ENCODE measurements at regions not wholly inside any gene's neighbourhood (a gene's known extent, or its start where the extent isn't known, plus 50 kb on each side); places are given as distances from the start of the nearest gene placed in this dataset.

GRCh38 chr20:19964289-19965265, 52.6 kb upstream of the NAA20 start (continued):
- no peak for TF ChIP-seq RAD51 (IDR thresholded peaks at IDR 0.05; ENCODE audit: borderline replicate concordance)
- peak; percentile 100 for TF ChIP-seq ZNF512B (CRISPR knock-in tag; IDR thresholded peaks at IDR 0.05; ENCODE audit: borderline replicate concordance)
- peak; percentile 97 for TF ChIP-seq ARID4A (CRISPR knock-in tag; IDR thresholded peaks at IDR 0.05; ENCODE audit: borderline replicate concordance)
- TF ChIP-seq ZNF501 (CRISPR knock-in tag; IDR thresholded peaks at IDR 0.05) = peak; percentile 100
- peak; percentile 93 for TF ChIP-seq PATZ1 (CRISPR knock-in tag; IDR thresholded peaks at IDR 0.05)
- peak; percentile 67 for TF ChIP-seq YY1 (IDR thresholded peaks at IDR 0.05; ENCODE audit: insufficient read depth, insufficient replicate concordance, low read depth, low read length)
- TF ChIP-seq, protein P1, sequence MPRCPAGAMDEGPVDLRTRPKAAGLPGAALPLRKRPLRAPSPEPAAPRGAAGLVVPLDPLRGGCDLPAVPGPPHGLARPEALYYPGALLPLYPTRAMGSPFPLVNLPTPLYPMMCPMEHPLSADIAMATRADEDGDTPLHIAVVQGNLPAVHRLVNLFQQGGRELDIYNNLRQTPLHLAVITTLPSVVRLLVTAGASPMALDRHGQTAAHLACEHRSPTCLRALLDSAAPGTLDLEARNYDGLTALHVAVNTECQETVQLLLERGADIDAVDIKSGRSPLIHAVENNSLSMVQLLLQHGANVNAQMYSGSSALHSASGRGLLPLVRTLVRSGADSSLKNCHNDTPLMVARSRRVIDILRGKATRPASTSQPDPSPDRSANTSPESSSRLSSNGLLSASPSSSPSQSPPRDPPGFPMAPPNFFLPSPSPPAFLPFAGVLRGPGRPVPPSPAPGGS (CRISPR knock-in tag; IDR thresholded peaks at IDR 0.05) = peak; percentile 100
- peak; percentile 89 for TF ChIP-seq KMT2A (CRISPR knock-in tag; IDR thresholded peaks at IDR 0.05)
- TF ChIP-seq RELA (CRISPR knock-in tag; IDR thresholded peaks at IDR 0.05) = peak; percentile 50; the same call in 1 of the 2 replicates
- TF ChIP-seq SRY (CRISPR knock-in tag; IDR thresholded peaks at IDR 0.05) = peak; percentile 100
- TF ChIP-seq SMAD9 (CRISPR knock-in tag; IDR thresholded peaks at IDR 0.05) = peak; percentile 100
- TF ChIP-seq, protein P2, sequence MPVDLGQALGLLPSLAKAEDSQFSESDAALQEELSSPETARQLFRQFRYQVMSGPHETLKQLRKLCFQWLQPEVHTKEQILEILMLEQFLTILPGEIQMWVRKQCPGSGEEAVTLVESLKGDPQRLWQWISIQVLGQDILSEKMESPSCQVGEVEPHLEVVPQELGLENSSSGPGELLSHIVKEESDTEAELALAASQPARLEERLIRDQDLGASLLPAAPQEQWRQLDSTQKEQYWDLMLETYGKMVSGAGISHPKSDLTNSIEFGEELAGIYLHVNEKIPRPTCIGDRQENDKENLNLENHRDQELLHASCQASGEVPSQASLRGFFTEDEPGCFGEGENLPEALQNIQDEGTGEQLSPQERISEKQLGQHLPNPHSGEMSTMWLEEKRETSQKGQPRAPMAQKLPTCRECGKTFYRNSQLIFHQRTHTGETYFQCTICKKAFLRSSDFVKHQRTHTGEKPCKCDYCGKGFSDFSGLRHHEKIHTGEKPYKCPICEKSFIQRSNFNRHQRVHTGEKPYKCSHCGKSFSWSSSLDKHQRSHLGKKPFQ (CRISPR knock-in tag; IDR thresholded peaks at IDR 0.05; ENCODE audit: insufficient replicate concordance) = peak; percentile 99

Data from HepG2 (cell line).